Stimulated activated effector memory CD8-positive, alpha-beta T cell treated with anti-CD3 and anti-CD28 coated beads, Interleukin-12 subunit alpha, Interleukin-12 subunit beta, amount 100 ng/mL, for 72 hours (primary cell): ENCODE measurements at regions not wholly inside any gene's neighbourhood (a gene's known extent, or its start where the extent isn't known, plus 50 kb on each side); places are given as distances from the start of the nearest gene placed in this dataset.

Experiments used
- ATAC-seq: fragments of 150-1000 bp; cut with Tn5 transposase; 2 replicates; pipeline ENCODE4 v1.10.0; 2021
- DNase-seq, 2 donors: peaks; one replicate each; pipeline ENCODE4 v3.0.0; 2021 to 2022; ENCODE audit warnings: low spot score in 2 of 2
- H3K27ac Mint-ChIP-seq: one replicate; pipeline ENCODE4 v1.8.0; 2022; ENCODE audit warnings: mild to moderate bottlenecking, mixed read lengths
- H3K36me3 Mint-ChIP-seq: one replicate; pipeline ENCODE4 v1.8.0; 2022; ENCODE audit warnings: mild to moderate bottlenecking, mixed read lengths
- H3K4me1 Mint-ChIP-seq: one replicate; pipeline ENCODE4 v1.8.0; 2022; ENCODE audit warnings: mixed read lengths
- H3K4me3 Mint-ChIP-seq: one replicate; pipeline ENCODE4 v1.8.0; 2022; ENCODE audit warnings: mild to moderate bottlenecking, mixed read lengths
- H3K9me3 Mint-ChIP-seq: one replicate; pipeline ENCODE4 v1.8.0; 2022; ENCODE audit warnings: mixed read lengths

- Mint-ChIP-seq H3K27ac (no peak overlapping the region), H3K4me1 (no peaks in the 10 kb centered on the region), H3K4me3 (no peak overlapping the region), H3K36me3 (no peaks in the 10 kb centered on the region), H3K9me3 (peaks cover 7% of the 10 kb centered on the region)
- DNase-seq (no peak), ATAC-seq (no peak)
Observed at GRCh38 chr2:16134436-16135165, 194.3 kb downstream of the MYCN start.

- Mint-ChIP-seq H3K4me1 (no peaks in the 10 kb centered on the region), H3K4me3 (no peak overlapping the region), H3K9me3 (no peaks in the 10 kb centered on the region), H3K27ac (no peak overlapping the region), H3K36me3 (no peaks in the 10 kb centered on the region)
- ATAC-seq, result no peak
- DNase-seq, result peak in 1 of 2 donors; percentile 36
Observed at GRCh38 chr2:16130906-16131400, 190.6 kb downstream of the MYCN start.

GRCh38 chr2:16130541-16130880 lies 190.2 kb downstream of the MYCN start:
- peak in 1 of 2 donors; percentile 18 for DNase-seq
- no peak overlapping the region for H3K27ac Mint-ChIP-seq
- no peak for ATAC-seq
- H3K4me1 Mint-ChIP-seq, result no peaks in the 10 kb centered on the region
- H3K36me3 Mint-ChIP-seq, result no peaks in the 10 kb centered on the region
- H3K4me3 Mint-ChIP-seq, result no peak overlapping the region
- no peaks in the 10 kb centered on the region for H3K9me3 Mint-ChIP-seq

- no peak overlapping the region for H3K4me3 Mint-ChIP-seq
- peak in 1 of 2 donors; percentile 23 for DNase-seq
- no peaks in the 10 kb centered on the region for H3K4me1 Mint-ChIP-seq
- H3K27ac Mint-ChIP-seq, result no peak overlapping the region
- H3K36me3 Mint-ChIP-seq, result no peaks in the 10 kb centered on the region
- H3K9me3 Mint-ChIP-seq, result no peaks in the 10 kb centered on the region
- no peak for ATAC-seq
Observed at GRCh38 chr2:16129716-16130540, 189.6 kb downstream of the MYCN start.

- Mint-ChIP-seq H3K27ac (no peak overlapping the region), H3K4me1 (no peaks in the 10 kb centered on the region), H3K9me3 (no peaks in the 10 kb centered on the region), H3K36me3 (no peaks in the 10 kb centered on the region), H3K4me3 (no peak overlapping the region)
- peak in 1 of 2 donors; percentile 15 for DNase-seq
- no peak for ATAC-seq
Observed at GRCh38 chr2:16128746-16129610, 188.6 kb downstream of the MYCN start.

GRCh38 chr2:16127958-16128357 lies 187.6 kb downstream of the MYCN start:
- Mint-ChIP-seq H3K4me1 (no peaks in the 10 kb centered on the region), H3K4me3 (no peak overlapping the region), H3K27ac (no peak overlapping the region), H3K36me3 (no peaks in the 10 kb centered on the region), H3K9me3 (no peaks in the 10 kb centered on the region)
- DNase-seq, result no peak
- no peak for ATAC-seq

GRCh38 chr2:16127276-16127940 lies 187.1 kb downstream of the MYCN start:
- no peaks in the 10 kb centered on the region for H3K36me3 Mint-ChIP-seq
- DNase-seq (peak in 1 of 2 donors; percentile 6), ATAC-seq (no peak)
- no peak overlapping the region for H3K27ac Mint-ChIP-seq
- H3K4me3 Mint-ChIP-seq, result no peak overlapping the region
- H3K9me3 Mint-ChIP-seq, result no peaks in the 10 kb centered on the region
- no peaks in the 10 kb centered on the region for H3K4me1 Mint-ChIP-seq

GRCh38 chr2:16126517-16127275 lies 186.3 kb downstream of the MYCN start:
- Mint-ChIP-seq H3K4me3 (no peak overlapping the region), H3K36me3 (no peaks in the 10 kb centered on the region), H3K9me3 (no peaks in the 10 kb centered on the region), H3K4me1 (no peaks in the 10 kb centered on the region), H3K27ac (no peak overlapping the region)
- peak in 1 of 2 donors; percentile 15 for DNase-seq
- ATAC-seq, result no peak

- H3K36me3 Mint-ChIP-seq, result no peaks in the 10 kb centered on the region
- no peak for DNase-seq
- ATAC-seq, result peak; percentile 39
Observed at GRCh38 chr2:16125614-16126516, 185.5 kb downstream of the MYCN start.

GRCh38 chr2:16124881-16125613 lies 184.7 kb downstream of the MYCN start:
- DNase-seq (peak in 1 of 2 donors; percentile 4), ATAC-seq (no peak)
- H3K36me3 Mint-ChIP-seq, result no peaks in the 10 kb centered on the region
- no peaks in the 10 kb centered on the region for H3K9me3 Mint-ChIP-seq
- no peaks in the 10 kb centered on the region for H3K4me1 Mint-ChIP-seq
- no peak overlapping the region for H3K4me3 Mint-ChIP-seq
- no peak overlapping the region for H3K27ac Mint-ChIP-seq

More at GRCh38 chr2:16125614-16126516, 185.5 kb downstream of the MYCN start:
- Mint-ChIP-seq H3K9me3 (no peaks in the 10 kb centered on the region), H3K27ac (no peak overlapping the region), H3K4me1 (no peaks in the 10 kb centered on the region), H3K4me3 (no peak overlapping the region)

GRCh38 chr2:16123856-16124780 lies 183.8 kb downstream of the MYCN start:
- no peak overlapping the region for H3K27ac Mint-ChIP-seq
- H3K4me3 Mint-ChIP-seq, result no peak overlapping the region
- no peaks in the 10 kb centered on the region for H3K9me3 Mint-ChIP-seq
- H3K36me3 Mint-ChIP-seq, result no peaks in the 10 kb centered on the region
- ATAC-seq (no peak), DNase-seq (peak in 1 of 2 donors; percentile 15)
- H3K4me1 Mint-ChIP-seq, result no peaks in the 10 kb centered on the region

- DNase-seq (no peak), ATAC-seq (no peak)
- H3K27ac Mint-ChIP-seq, result no peak overlapping the region
- H3K36me3 Mint-ChIP-seq, result no peaks in the 10 kb centered on the region
- H3K9me3 Mint-ChIP-seq, result no peaks in the 10 kb centered on the region
- no peak overlapping the region for H3K4me3 Mint-ChIP-seq
- H3K4me1 Mint-ChIP-seq, result no peaks in the 10 kb centered on the region
Observed at GRCh38 chr2:16123421-16123820, 183.1 kb downstream of the MYCN start.
